IMR-90 (cell line): ENCODE measurements at regions not wholly inside any gene's neighbourhood (a gene's known extent, or its start where the extent isn't known, plus 50 kb on each side); places are given as distances from the start of the nearest gene placed in this dataset.

ENCODE experiments used
- ATAC-seq: fragments of 200-7000 bp; cut with Tn5 transposase; 2 replicates; pipeline ENCODE4 v1.9.1; 2020; ENCODE audit warnings: low read depth, mild to moderate bottlenecking, moderate library complexity
- BruUV-seq: library from RNA; stranded (reverse); fragments of 400-500 nt; replicated peaks from 2 replicates; lab custom pipeline; 2021; lab: Mats Ljungman, UMichigan
- CTCF ChIA-PET: fragments of 300-600 bp; formaldehyde crosslinking; extraction: SDS; loops from one replicate; lab custom pipeline; 2021; ENCODE audit warnings: antibody characterized with exemption; lab: Yijun Ruan, JAX
- POLR2A ChIA-PET: fragments of 300-600 bp; sonication (Branson Sonifier 250); formaldehyde crosslinking; loops from one replicate; lab custom pipeline; 2022; ENCODE audit warnings: antibody characterized with exemption; ENCODE audit not compliant: unreplicated experiment; lab: Charles Lee
- DNase-seq: peaks from one replicate; pipeline ENCODE4 v3.0.0; 2013
- H2AFZ ChIP-seq: replicated peaks from 2 replicates; pipeline ENCODE3; 2013; ENCODE audit warnings: low read length, mild to moderate bottlenecking; ENCODE audit not compliant: poor library complexity
- H2AK5ac ChIP-seq: 2 replicates; pipeline ENCODE4 v1.6.1; 2013; ENCODE audit warnings: low read depth, low read length, inconsistent platforms
- H2AK9ac ChIP-seq: replicated peaks from 2 replicates; pipeline ENCODE3; 2013; ENCODE audit warnings: mild to moderate bottlenecking, low read depth, low read length, moderate library complexity; ENCODE audit not compliant: poor library complexity
- H2BK120ac ChIP-seq: 2 replicates; pipeline ENCODE4 v1.6.1; 2013; ENCODE audit warnings: low read depth, low read length, inconsistent platforms
- H2BK15ac ChIP-seq: 3 replicates; pipeline ENCODE4 v1.6.1; 2013; ENCODE audit warnings: low read depth, low read length, inconsistent platforms
- H2BK20ac ChIP-seq: 2 replicates; pipeline ENCODE4 v1.6.1; 2013; ENCODE audit warnings: low read depth, mild to moderate bottlenecking, inconsistent platforms, low read length, moderate library complexity
- H2BK5ac ChIP-seq: 2 replicates; pipeline ENCODE4 v1.6.1; 2013; ENCODE audit warnings: mild to moderate bottlenecking, low read depth, low read length, inconsistent platforms; ENCODE audit not compliant: poor library complexity, severe bottlenecking
- H3K14ac ChIP-seq: replicated peaks from 2 replicates; pipeline ENCODE4 v1.6.1; 2013; ENCODE audit warnings: low read depth, low read length, inconsistent platforms
- H3K18ac ChIP-seq: 2 replicates; pipeline ENCODE4 v1.6.1; 2013; ENCODE audit warnings: low read depth, low read length, control low read depth
- H3K23ac ChIP-seq: 2 replicates; pipeline ENCODE4 v1.6.1; 2013; ENCODE audit warnings: low read depth, low read length, inconsistent platforms
- H3K27ac ChIP-seq: 2 replicates; pipeline ENCODE4 v1.5.1; 2013; ENCODE audit warnings: mild to moderate bottlenecking, control low read depth, low read length; ENCODE audit not compliant: insufficient read depth
- H3K27me3 ChIP-seq: 2 replicates; pipeline ENCODE4 v1.6.1; 2013; ENCODE audit warnings: low read length; ENCODE audit not compliant: control insufficient read depth, insufficient read depth
- H3K36me3 ChIP-seq: 2 replicates; pipeline ENCODE4 v1.6.1; 2013; ENCODE audit warnings: low read length, mixed read lengths; ENCODE audit not compliant: control insufficient read depth, insufficient read depth
- H3K4ac ChIP-seq: 2 replicates; pipeline ENCODE4 v1.6.1; 2013; ENCODE audit warnings: low read depth, low read length, inconsistent platforms
- H3K4me1 ChIP-seq: 2 replicates; pipeline ENCODE4 v1.6.1; 2013; ENCODE audit warnings: low read length, mixed read lengths; ENCODE audit not compliant: control insufficient read depth, insufficient read depth
- H3K4me2 ChIP-seq: 2 replicates; pipeline ENCODE4 v1.6.1; 2013; ENCODE audit warnings: low read depth, mild to moderate bottlenecking, control low read depth, low read length, moderate library complexity
- H3K4me3 ChIP-seq: 2 replicates; pipeline ENCODE4 v1.5.1; 2013; ENCODE audit warnings: low read depth, mild to moderate bottlenecking, control low read depth, low read length, moderate library complexity; ENCODE audit not compliant: insufficient read depth
- H3K56ac ChIP-seq: 2 replicates; pipeline ENCODE4 v1.6.1; 2013; ENCODE audit warnings: low read length, inconsistent platforms; ENCODE audit not compliant: insufficient read depth; ENCODE audit errors: extremely low read depth
- H3K79me1 ChIP-seq, 2 experiments: 2 replicates each; pipeline ENCODE4 v1.6.1; 2013; ENCODE audit warnings: low read length in 2 of 2, inconsistent platforms in 1 of 2, low read depth in 1 of 2
- H3K9ac ChIP-seq: 2 replicates; pipeline ENCODE4 v1.6.1; 2013; ENCODE audit warnings: low read depth, low read length, control low read depth
- H3K9me1 ChIP-seq: 2 replicates; pipeline ENCODE4 v1.6.1; 2013; ENCODE audit warnings: low read length, inconsistent platforms; ENCODE audit not compliant: insufficient read depth
- H3K9me3 ChIP-seq: 2 replicates; pipeline ENCODE4 v1.6.1; 2013; ENCODE audit warnings: low read length; ENCODE audit not compliant: control insufficient read depth, insufficient read depth
- H4K20me1 ChIP-seq: 2 replicates; pipeline ENCODE4 v1.6.1; 2013; ENCODE audit warnings: low read length, inconsistent platforms; ENCODE audit not compliant: insufficient read depth
- H4K5ac ChIP-seq: 2 replicates; pipeline ENCODE4 v1.6.1; 2013; ENCODE audit warnings: mild to moderate bottlenecking, low read depth, low read length, control low read depth
- H4K8ac ChIP-seq, 2 experiments: 2 replicates each; pipeline ENCODE4 v1.6.1; 2013; ENCODE audit warnings: low read depth in 2 of 2, low read length in 2 of 2, control low read depth in 1 of 2, inconsistent platforms in 1 of 2
- H4K91ac ChIP-seq: 2 replicates; pipeline ENCODE4 v1.6.1; 2013; ENCODE audit warnings: low read depth, low read length, inconsistent platforms; ENCODE audit not compliant: insufficient read depth
- ELK1 ChIP-seq: fragments of 150-350 bp; IDR thresholded peaks from 2 replicates; pipeline ENCODE4 v1.6.1; 2016; ENCODE audit warnings: low read depth, mild to moderate bottlenecking, low read length, moderate library complexity, borderline replicate concordance
- MAZ ChIP-seq: IDR thresholded peaks from 2 replicates; pipeline ENCODE4 v1.6.1; 2012; ENCODE audit warnings: low read depth, mild to moderate bottlenecking, low read length, improper control_type of control experiment, moderate library complexity, borderline replicate concordance
- MXI1 ChIP-seq: IDR thresholded peaks from 2 replicates; pipeline ENCODE4 v1.6.1; 2012; ENCODE audit warnings: low read depth, mild to moderate bottlenecking, low read length, moderate library complexity, borderline replicate concordance
- NFE2L2 ChIP-seq: fragments of 150-350 bp; IDR thresholded peaks from 2 replicates; pipeline ENCODE4 v1.6.1; 2016; ENCODE audit warnings: low read depth, mild to moderate bottlenecking, low read length
- RAD21 ChIP-seq: IDR thresholded peaks from 2 replicates; pipeline ENCODE4 v1.6.1; 2012; ENCODE audit warnings: low read length, improper control_type of control experiment
- WGBS, 2 experiments: methylation state at CpG; one replicate each; pipeline versions ENCODE4 v1.1.5 to v1.1.7; 2013; ENCODE audit warnings: missing lambda C conversion rate in 2 of 2; ENCODE audit not compliant: insufficient read length in 1 of 2; ENCODE audit errors: extremely low coverage in 2 of 2; 5-methylcytosine and 5-hydroxymethylcytosine counted together
- dilution Hi-C: fragments of 300-500 bp; cut with HindIII; formaldehyde crosslinking; loops from one replicate; pipeline ENCODE4 v1.14.3; 2018; ENCODE audit warnings: low sequenced_read_pairs; ENCODE audit not compliant: unreplicated experiment
- in situ Hi-C: fragments of 300-500 bp; cut with MboI; formaldehyde crosslinking; loops from 3 replicates; pipeline ENCODE4 v1.14.3; 2019; ENCODE audit warnings: low sequenced_read_pairs, inconsistent platforms, mixed read lengths
- intact Hi-C: fragments of 100-400 bp; cut with micrococcal nuclease; formaldehyde crosslinking; loops from 2 replicates; pipeline ENCODE4 v1.10.0; 2022
- TF ChIP-seq, protein P1 (sequence below): fragments of 150-350 bp; IDR thresholded peaks from 2 replicates; pipeline ENCODE4 v1.6.1; 2017; ENCODE audit warnings: mild to moderate bottlenecking, antibody characterized with exemption, low read length, low read depth
- TF ChIP-seq, protein P2 (sequence below): conservative IDR thresholded peaks from 2 replicates; pipeline ENCODE4 v1.5.1; 2012; ENCODE audit warnings: mild to moderate bottlenecking, low read depth, low read length, improper control_type of control experiment

- no peak overlapping the region for H4K5ac ChIP-seq
- H3K23ac ChIP-seq, result no peak overlapping the region
- no peak overlapping the region for H2BK15ac ChIP-seq
- in situ Hi-C loops (no loop called here), dilution Hi-C loops (no loop called here), intact Hi-C loops (no loop called here)
- H3K18ac ChIP-seq, result no peak overlapping the region
- H3K36me3 ChIP-seq, result no peaks in the 10 kb centered on the region
- H4K91ac ChIP-seq, result no peak overlapping the region
- no peaks in the 10 kb centered on the region for H3K9me3 ChIP-seq
- ChIA-PET CTCF (interaction anchor here (0.9 kb wide), 1 partner anchor 56 kb away, joined by 3 read pairs; no protein-coding TSS in a partner anchor), POLR2A (no interaction called here)
- no CpG with 5 or more reads among the region's 1 CpG for WGBS, 2 experiments
- no peak overlapping the region for H2AFZ ChIP-seq
- H3K4me2 ChIP-seq, result no peak overlapping the region
- H3K79me1 ChIP-seq, result no peaks in the 10 kb centered on the region
- H4K8ac ChIP-seq, result no peak overlapping the region
- BruUV-seq, result no TSS peak
- no peak overlapping the region for H3K9ac ChIP-seq
- no peaks in the 10 kb centered on the region for H4K20me1 ChIP-seq
- H2AK9ac ChIP-seq, result no peak overlapping the region
- H2AK5ac ChIP-seq, result no peak overlapping the region
- H2BK120ac ChIP-seq, result no peak overlapping the region
- no peak overlapping the region for H2BK5ac ChIP-seq
- H3K56ac ChIP-seq, result no peak overlapping the region
- peaks cover 2% of the 10 kb centered on the region for H3K27me3 ChIP-seq
- H2BK20ac ChIP-seq, result no peak overlapping the region
- no peaks in the 10 kb centered on the region for H3K9me1 ChIP-seq
- ATAC-seq, result no peak
- DNase-seq, result no peak
- H3K14ac ChIP-seq, result no peak overlapping the region
- no peaks in the 10 kb centered on the region for H3K4me1 ChIP-seq
- TF ChIP-seq ELK1 (no peak), MXI1 (no peak), RAD21 (no peak), NFE2L2 (no peak), MAZ (no peak)
- TF ChIP-seq, protein P1, sequence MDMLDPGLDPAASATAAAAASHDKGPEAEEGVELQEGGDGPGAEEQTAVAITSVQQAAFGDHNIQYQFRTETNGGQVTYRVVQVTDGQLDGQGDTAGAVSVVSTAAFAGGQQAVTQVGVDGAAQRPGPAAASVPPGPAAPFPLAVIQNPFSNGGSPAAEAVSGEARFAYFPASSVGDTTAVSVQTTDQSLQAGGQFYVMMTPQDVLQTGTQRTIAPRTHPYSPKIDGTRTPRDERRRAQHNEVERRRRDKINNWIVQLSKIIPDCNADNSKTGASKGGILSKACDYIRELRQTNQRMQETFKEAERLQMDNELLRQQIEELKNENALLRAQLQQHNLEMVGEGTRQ, result no peak
- TF ChIP-seq, protein P2, sequence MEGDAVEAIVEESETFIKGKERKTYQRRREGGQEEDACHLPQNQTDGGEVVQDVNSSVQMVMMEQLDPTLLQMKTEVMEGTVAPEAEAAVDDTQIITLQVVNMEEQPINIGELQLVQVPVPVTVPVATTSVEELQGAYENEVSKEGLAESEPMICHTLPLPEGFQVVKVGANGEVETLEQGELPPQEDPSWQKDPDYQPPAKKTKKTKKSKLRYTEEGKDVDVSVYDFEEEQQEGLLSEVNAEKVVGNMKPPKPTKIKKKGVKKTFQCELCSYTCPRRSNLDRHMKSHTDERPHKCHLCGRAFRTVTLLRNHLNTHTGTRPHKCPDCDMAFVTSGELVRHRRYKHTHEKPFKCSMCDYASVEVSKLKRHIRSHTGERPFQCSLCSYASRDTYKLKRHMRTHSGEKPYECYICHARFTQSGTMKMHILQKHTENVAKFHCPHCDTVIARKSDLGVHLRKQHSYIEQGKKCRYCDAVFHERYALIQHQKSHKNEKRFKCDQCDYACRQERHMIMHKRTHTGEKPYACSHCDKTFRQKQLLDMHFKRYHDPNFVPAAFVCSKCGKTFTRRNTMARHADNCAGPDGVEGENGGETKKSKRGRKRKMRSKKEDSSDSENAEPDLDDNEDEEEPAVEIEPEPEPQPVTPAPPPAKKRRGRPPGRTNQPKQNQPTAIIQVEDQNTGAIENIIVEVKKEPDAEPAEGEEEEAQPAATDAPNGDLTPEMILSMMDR, result no peak
- H3K27ac ChIP-seq, result no peak overlapping the region
- H3K4ac ChIP-seq, result no peak overlapping the region
- no peak overlapping the region for H3K4me3 ChIP-seq
Observed at GRCh38 chr3:176928582-176928931, 268.7 kb downstream of the TBL1XR1 start.
